Inflammatory macrophage treated with lipopolysaccharide for 1 hour (primary cell): ENCODE measurements at regions not wholly inside any gene's neighbourhood (a gene's known extent, or its start where the extent isn't known, plus 50 kb on each side); places are given as distances from the start of the nearest gene placed in this dataset.

Source experiments
- DNase-seq, 2 donors: peaks; one replicate each; pipeline ENCODE4 v3.0.0-alpha.2; 2020 to 2022

GRCh38 chr10:128471151-128471550, 344.9 kb upstream of the MKI67 start:
- DNase-seq = no peak

GRCh38 chr10:128472196-128472595, 346.0 kb upstream of the MKI67 start:
- DNase-seq = no peak

- DNase-seq = no peak
These were observed 347.2 kb upstream of the MKI67 start for GRCh38 chr10:128473396-128473795.

GRCh38 chr10:128473911-128474310, 347.7 kb upstream of the MKI67 start:
- DNase-seq = no peak

- no peak for DNase-seq
These were observed 348.3 kb upstream of the MKI67 start for GRCh38 chr10:128474571-128474970.

GRCh38 chr10:128475686-128476367, 349.6 kb upstream of the MKI67 start:
- DNase-seq = no peak

GRCh38 chr10:128476368-128476725, 350.1 kb upstream of the MKI67 start:
- DNase-seq = no peak

- no peak for DNase-seq
These were observed 350.6 kb upstream of the MKI67 start for GRCh38 chr10:128476845-128477244.

GRCh38 chr10:128480601-128481000, 354.4 kb upstream of the MKI67 start:
- DNase-seq = no peak

- no peak for DNase-seq
These were observed 355.1 kb upstream of the MKI67 start for GRCh38 chr10:128481152-128481840.

- no peak for DNase-seq
These were observed 355.8 kb upstream of the MKI67 start for GRCh38 chr10:128482052-128482451.

- no peak for DNase-seq
These were observed 357.0 kb upstream of the MKI67 start for GRCh38 chr10:128483216-128483615.

- DNase-seq = no peak
These were observed 357.8 kb upstream of the MKI67 start for GRCh38 chr10:128484041-128484440.

- no peak for DNase-seq
These were observed 359.5 kb upstream of the MKI67 start for GRCh38 chr10:128485701-128486235.

GRCh38 chr10:128487517-128487916, 361.3 kb upstream of the MKI67 start:
- DNase-seq = no peak

- DNase-seq = no peak
These were observed 363.4 kb upstream of the MKI67 start for GRCh38 chr10:128489324-128490247.

- DNase-seq = no peak
These were observed 365.5 kb upstream of the MKI67 start for GRCh38 chr10:128491686-128492085.

GRCh38 chr10:128493811-128494210, 367.6 kb upstream of the MKI67 start:
- no peak for DNase-seq

- DNase-seq = no peak
These were observed 368.4 kb upstream of the MKI67 start for GRCh38 chr10:128494665-128495064.

- no peak for DNase-seq
These were observed 371.6 kb upstream of the MKI67 start for GRCh38 chr10:128497660-128498377.

GRCh38 chr10:128498378-128498730, 372.1 kb upstream of the MKI67 start:
- no peak for DNase-seq

- no peak for DNase-seq
These were observed 372.5 kb upstream of the MKI67 start for GRCh38 chr10:128498746-128499145.

- no peak for DNase-seq
These were observed 373.3 kb upstream of the MKI67 start for GRCh38 chr10:128499486-128499885.
